HL-60 (cell line): ENCODE measurements at regions not wholly inside any gene's neighbourhood (a gene's known extent, or its start where the extent isn't known, plus 50 kb on each side); places are given as distances from the start of the nearest gene placed in this dataset.

Experiments used
- DNase-seq, 2 experiments: peaks; one replicate each; pipeline ENCODE4 v3.0.0-alpha.2; 2010 to 2020; ENCODE audit warnings: low read depth in 1 of 2, low spot score in 1 of 2
- H3K27ac ChIP-seq: fragments of 250-450 bp; sonication (Bioruptor Pico); replicated peaks from 2 replicates; pipeline ENCODE4 v1.5.1; 2020; ENCODE audit warnings: mild to moderate bottlenecking, moderate library complexity
- H3K27me3 ChIP-seq: fragments of 250-450 bp; sonication (Bioruptor Pico); 2 replicates; pipeline ENCODE4 v1.5.1; 2021; ENCODE audit warnings: mild to moderate bottlenecking, moderate library complexity; ENCODE audit not compliant: insufficient read depth, poor library complexity, severe bottlenecking
- H3K4me3 ChIP-seq: replicated peaks from 2 replicates; pipeline ENCODE4 v1.5.1; 2011; ENCODE audit warnings: mild to moderate bottlenecking, control low read depth, low read length; ENCODE audit not compliant: insufficient read depth
- GABPA ChIP-seq: IDR thresholded peaks from 2 replicates; pipeline ENCODE4 v1.6.1; 2012; ENCODE audit warnings: low read depth
- POLR2AphosphoS5 ChIP-seq: IDR thresholded peaks from 2 replicates; pipeline ENCODE4 v1.6.1; 2012; ENCODE audit warnings: low read depth
- SPI1 ChIP-seq: IDR thresholded peaks from 2 replicates; pipeline ENCODE4 v1.6.1; 2012; ENCODE audit warnings: low read depth, mild to moderate bottlenecking, borderline replicate concordance
- TF ChIP-seq, protein P1 (sequence below): IDR thresholded peaks from one replicate; pipeline ENCODE4 v1.5.1; 2011; ENCODE audit warnings: low read length, control low read depth, inconsistent platforms; ENCODE audit not compliant: insufficient read depth
- TF ChIP-seq, protein P2 (sequence below): IDR thresholded peaks from 2 replicates; pipeline ENCODE4 v1.6.1; 2012; ENCODE audit warnings: low read depth; ENCODE audit not compliant: insufficient replicate concordance

GRCh38 chr5:164370841-164371240 lies 865.4 kb downstream of the MAT2B start:
- TF ChIP-seq, protein P1, sequence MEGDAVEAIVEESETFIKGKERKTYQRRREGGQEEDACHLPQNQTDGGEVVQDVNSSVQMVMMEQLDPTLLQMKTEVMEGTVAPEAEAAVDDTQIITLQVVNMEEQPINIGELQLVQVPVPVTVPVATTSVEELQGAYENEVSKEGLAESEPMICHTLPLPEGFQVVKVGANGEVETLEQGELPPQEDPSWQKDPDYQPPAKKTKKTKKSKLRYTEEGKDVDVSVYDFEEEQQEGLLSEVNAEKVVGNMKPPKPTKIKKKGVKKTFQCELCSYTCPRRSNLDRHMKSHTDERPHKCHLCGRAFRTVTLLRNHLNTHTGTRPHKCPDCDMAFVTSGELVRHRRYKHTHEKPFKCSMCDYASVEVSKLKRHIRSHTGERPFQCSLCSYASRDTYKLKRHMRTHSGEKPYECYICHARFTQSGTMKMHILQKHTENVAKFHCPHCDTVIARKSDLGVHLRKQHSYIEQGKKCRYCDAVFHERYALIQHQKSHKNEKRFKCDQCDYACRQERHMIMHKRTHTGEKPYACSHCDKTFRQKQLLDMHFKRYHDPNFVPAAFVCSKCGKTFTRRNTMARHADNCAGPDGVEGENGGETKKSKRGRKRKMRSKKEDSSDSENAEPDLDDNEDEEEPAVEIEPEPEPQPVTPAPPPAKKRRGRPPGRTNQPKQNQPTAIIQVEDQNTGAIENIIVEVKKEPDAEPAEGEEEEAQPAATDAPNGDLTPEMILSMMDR, result no peak
- H3K27ac ChIP-seq, result no peak overlapping the region
- DNase-seq, result no peak
- no peaks in the 10 kb centered on the region for H3K27me3 ChIP-seq
- no peak overlapping the region for H3K4me3 ChIP-seq

DNA sequence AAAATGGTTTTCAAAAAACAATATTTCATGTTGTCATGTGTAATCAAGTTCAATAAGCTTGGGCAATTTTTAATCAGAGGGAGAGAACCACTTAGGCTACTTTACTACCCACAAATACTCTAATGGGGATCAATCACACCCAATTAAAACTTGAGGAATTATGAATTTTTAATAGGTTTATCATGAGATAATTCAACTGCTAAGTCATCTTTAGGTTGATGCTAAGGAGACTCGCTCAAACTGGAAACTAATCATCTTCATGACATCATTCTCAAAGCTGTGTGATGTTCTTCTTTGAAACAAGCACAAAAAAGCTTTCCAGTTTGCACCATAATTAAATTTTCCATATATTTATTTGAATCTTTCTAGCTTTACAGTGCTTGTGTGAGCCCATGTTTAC lies 867.5 kb downstream of the MAT2B start:
- no peaks in the 10 kb centered on the region for H3K27me3 ChIP-seq
- TF ChIP-seq GABPA, result no peak
- TF ChIP-seq, protein P1, result no peak
- TF ChIP-seq, protein P2, sequence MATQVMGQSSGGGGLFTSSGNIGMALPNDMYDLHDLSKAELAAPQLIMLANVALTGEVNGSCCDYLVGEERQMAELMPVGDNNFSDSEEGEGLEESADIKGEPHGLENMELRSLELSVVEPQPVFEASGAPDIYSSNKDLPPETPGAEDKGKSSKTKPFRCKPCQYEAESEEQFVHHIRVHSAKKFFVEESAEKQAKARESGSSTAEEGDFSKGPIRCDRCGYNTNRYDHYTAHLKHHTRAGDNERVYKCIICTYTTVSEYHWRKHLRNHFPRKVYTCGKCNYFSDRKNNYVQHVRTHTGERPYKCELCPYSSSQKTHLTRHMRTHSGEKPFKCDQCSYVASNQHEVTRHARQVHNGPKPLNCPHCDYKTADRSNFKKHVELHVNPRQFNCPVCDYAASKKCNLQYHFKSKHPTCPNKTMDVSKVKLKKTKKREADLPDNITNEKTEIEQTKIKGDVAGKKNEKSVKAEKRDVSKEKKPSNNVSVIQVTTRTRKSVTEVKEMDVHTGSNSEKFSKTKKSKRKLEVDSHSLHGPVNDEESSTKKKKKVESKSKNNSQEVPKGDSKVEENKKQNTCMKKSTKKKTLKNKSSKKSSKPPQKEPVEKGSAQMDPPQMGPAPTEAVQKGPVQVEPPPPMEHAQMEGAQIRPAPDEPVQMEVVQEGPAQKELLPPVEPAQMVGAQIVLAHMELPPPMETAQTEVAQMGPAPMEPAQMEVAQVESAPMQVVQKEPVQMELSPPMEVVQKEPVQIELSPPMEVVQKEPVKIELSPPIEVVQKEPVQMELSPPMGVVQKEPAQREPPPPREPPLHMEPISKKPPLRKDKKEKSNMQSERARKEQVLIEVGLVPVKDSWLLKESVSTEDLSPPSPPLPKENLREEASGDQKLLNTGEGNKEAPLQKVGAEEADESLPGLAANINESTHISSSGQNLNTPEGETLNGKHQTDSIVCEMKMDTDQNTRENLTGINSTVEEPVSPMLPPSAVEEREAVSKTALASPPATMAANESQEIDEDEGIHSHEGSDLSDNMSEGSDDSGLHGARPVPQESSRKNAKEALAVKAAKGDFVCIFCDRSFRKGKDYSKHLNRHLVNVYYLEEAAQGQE, result no peak
- TF ChIP-seq POLR2AphosphoS5, result no peak
- TF ChIP-seq SPI1, result no peak

DNA sequence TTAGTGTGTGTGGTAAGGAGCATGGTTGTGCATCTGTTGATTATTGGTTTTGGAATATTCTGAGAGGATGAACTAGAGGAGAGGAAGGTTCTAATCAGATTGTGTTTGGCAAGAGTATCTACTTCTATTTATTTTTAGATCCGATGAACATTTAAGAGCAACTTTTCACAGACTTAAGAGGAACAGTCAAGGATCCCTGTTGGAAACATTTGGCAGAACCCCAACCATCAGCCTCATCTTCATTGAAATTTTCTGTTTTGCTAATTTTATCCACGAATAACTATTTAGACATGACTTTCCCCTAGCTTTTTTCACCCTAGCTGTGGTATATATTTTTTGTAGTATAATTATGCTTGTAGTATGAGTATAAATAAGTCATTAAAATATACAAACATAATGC lies 868.5 kb downstream of the MAT2B start:
- no peak for DNase-seq
- H3K27ac ChIP-seq, result no peak overlapping the region
- H3K4me3 ChIP-seq, result no peak overlapping the region
- TF ChIP-seq, protein P1, result no peak
- TF ChIP-seq GABPA, result no peak
- TF ChIP-seq, protein P2, result no peak
- no peak for TF ChIP-seq POLR2AphosphoS5
- H3K27me3 ChIP-seq, result no peaks in the 10 kb centered on the region

More for the DNA sequence above, 867.5 kb downstream of the MAT2B start:
- Histone ChIP-seq H3K27ac (no peak overlapping the region), H3K4me3 (no peak overlapping the region)
- no peak for DNase-seq

- DNase-seq, result no peak
- no peak overlapping the region for H3K4me3 ChIP-seq
- no peaks in the 10 kb centered on the region for H3K27me3 ChIP-seq
- TF ChIP-seq, protein P2, result no peak
- TF ChIP-seq SPI1 (no peak), GABPA (no peak), POLR2AphosphoS5 (no peak)
- TF ChIP-seq, protein P1, result no peak
- H3K27ac ChIP-seq, result no peak overlapping the region
Measured at GRCh38 chr5:164375051-164375450, 869.6 kb downstream of the MAT2B start.
